Uterus (tissue), 3 donors: ENCODE measurements at regions not wholly inside any gene's neighbourhood (a gene's known extent, or its start where the extent isn't known, plus 50 kb on each side); places are given as distances from the start of the nearest gene placed in this dataset.

ENCODE experiments used
- DNase-seq, 2 donors: peaks; one replicate each; pipeline ENCODE4 v3.0.0-alpha.2; 2019 to 2020
- H3K27ac ChIP-seq, 2 donors: fragments of 200-600 bp; sonication (generic); 1 replicate in 1 of 2; 2 replicates in 1 of 2; pipeline ENCODE4 v1.5.1; 2016 to 2018
- H3K27me3 ChIP-seq, 2 donors: fragments of 200-600 bp; sonication (generic); one replicate each; pipeline ENCODE4 v1.5.1; 2018 to 2019; ENCODE audit warnings: control low read depth in 1 of 2
- H3K36me3 ChIP-seq, 2 donors: fragments of 200-600 bp; sonication (generic); one replicate each; pipeline ENCODE4 v1.5.1; 2019; ENCODE audit warnings: control low read depth in 1 of 2
- H3K4me1 ChIP-seq, 2 donors: fragments of 200-600 bp; sonication (generic); one replicate each; pipeline ENCODE4 v1.5.1; 2018 to 2019; ENCODE audit warnings: control low read depth in 1 of 2
- H3K4me3 ChIP-seq, 2 donors: fragments of 200-600 bp; sonication (generic); 1 replicate in 1 of 2; 2 replicates in 1 of 2; pipeline ENCODE4 v1.5.1; 2018 to 2019; ENCODE audit warnings: mild to moderate bottlenecking in 1 of 2
- H3K9me3 ChIP-seq, 2 donors: fragments of 200-600 bp; sonication (generic); one replicate each; pipeline ENCODE4 v1.5.1; 2019; ENCODE audit warnings: control low read depth in 1 of 2
- POLR2A ChIP-seq, 2 donors: fragments of 450-650 bp; IDR thresholded peaks; one replicate each; pipeline ENCODE4 v1.6.1; 2016; ENCODE audit warnings: antibody characterized with exemption in 2 of 2, mild to moderate bottlenecking in 1 of 2, moderate library complexity in 1 of 2
- intact Hi-C: fragments of 100-400 bp; cut with DNase I; formaldehyde crosslinking; loops from one replicate; pipeline ENCODE4 v1.15.1; 2023; ENCODE audit warnings: low total_unique reads
- TF ChIP-seq, protein P1 (sequence below), 4 experiments: fragments of 200-600 bp in 2 of 4; fragments of 450-650 bp in 2 of 4; sonication (generic) in 2 of 4; IDR thresholded peaks; one replicate each; pipeline ENCODE4 v1.5.1; 2016 to 2019; ENCODE audit warnings: antibody characterized with exemption in 4 of 4, mild to moderate bottlenecking in 2 of 4, moderate library complexity in 1 of 4
- donor health status: DM: yes; HTN: yes; CAD: no.

DNA sequence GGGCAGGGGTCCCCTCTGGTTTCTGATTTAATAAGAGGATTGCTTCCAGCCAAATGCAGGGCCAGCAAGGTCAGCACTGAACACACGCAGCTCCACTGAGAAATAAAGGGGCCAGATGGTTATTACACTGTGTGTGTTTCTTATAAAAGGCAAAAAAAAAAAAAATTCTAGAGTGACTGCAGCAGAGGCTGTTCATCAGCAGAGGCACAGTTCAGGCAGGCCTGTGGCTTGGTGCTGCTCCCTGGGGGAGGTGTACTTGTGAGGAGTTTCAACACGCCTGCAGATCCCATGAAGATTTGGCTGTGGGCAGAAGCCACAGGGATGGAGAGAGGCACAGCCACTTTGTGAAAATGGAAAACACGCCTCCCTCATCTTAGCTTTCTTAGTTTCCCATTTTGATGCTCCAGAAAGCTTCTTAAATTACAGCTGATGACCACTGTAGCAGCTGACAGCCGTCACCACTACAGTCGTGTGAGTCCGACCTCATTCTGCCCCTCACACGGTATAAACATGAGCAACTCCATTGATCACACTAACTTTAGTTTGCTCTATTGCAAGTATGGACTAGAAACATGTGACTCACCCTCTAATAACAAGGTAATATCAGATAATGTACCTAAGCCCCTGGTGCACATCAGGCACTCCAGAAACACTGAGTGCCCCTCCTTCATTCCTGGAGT, 726.5 kb upstream of the RAB6C start:
- no peak overlapping the region for H3K4me3 ChIP-seq
- TF ChIP-seq POLR2A (IDR thresholded peaks at IDR 0.05), result no peak
- TF ChIP-seq, protein P1, sequence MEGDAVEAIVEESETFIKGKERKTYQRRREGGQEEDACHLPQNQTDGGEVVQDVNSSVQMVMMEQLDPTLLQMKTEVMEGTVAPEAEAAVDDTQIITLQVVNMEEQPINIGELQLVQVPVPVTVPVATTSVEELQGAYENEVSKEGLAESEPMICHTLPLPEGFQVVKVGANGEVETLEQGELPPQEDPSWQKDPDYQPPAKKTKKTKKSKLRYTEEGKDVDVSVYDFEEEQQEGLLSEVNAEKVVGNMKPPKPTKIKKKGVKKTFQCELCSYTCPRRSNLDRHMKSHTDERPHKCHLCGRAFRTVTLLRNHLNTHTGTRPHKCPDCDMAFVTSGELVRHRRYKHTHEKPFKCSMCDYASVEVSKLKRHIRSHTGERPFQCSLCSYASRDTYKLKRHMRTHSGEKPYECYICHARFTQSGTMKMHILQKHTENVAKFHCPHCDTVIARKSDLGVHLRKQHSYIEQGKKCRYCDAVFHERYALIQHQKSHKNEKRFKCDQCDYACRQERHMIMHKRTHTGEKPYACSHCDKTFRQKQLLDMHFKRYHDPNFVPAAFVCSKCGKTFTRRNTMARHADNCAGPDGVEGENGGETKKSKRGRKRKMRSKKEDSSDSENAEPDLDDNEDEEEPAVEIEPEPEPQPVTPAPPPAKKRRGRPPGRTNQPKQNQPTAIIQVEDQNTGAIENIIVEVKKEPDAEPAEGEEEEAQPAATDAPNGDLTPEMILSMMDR (IDR thresholded peaks at IDR 0.05), result no peak
- no peaks in the 10 kb centered on the region for H3K4me1 ChIP-seq
- no peaks in the 10 kb centered on the region for H3K27me3 ChIP-seq
- H3K27ac ChIP-seq, result no peak overlapping the region
- H3K9me3 ChIP-seq, result no peaks in the 10 kb centered on the region
- intact Hi-C loops, result no loop called here
- DNase-seq, result no peak
- H3K36me3 ChIP-seq, result no peaks in the 10 kb centered on the region

DNA sequence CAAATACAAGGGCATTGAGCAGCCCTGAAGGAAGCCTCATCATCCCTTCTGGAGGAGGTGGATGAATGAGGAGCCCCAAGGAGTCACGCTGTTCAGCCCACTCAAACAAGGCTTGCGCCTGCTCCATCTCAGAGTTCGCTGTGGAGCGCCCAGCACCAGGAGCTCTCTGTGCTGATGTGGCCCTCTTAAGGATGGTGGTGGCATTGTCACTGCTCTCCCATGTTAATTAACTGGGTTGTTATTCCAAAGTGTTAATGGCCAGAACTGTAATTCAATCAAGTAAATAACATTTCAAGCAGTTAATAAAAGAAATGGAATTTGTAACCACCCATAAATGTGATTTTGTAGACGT, 726.0 kb upstream of the RAB6C start:
- Histone ChIP-seq H3K4me1 (no peaks in the 10 kb centered on the region), H3K27ac (no peak overlapping the region), H3K27me3 (no peaks in the 10 kb centered on the region), H3K36me3 (no peaks in the 10 kb centered on the region), H3K9me3 (no peaks in the 10 kb centered on the region), H3K4me3 (no peak overlapping the region)
- TF ChIP-seq, protein P1 (IDR thresholded peaks at IDR 0.05), result no peak
- TF ChIP-seq POLR2A (IDR thresholded peaks at IDR 0.05), result no peak
- intact Hi-C loops, result no loop called here
- no peak for DNase-seq

DNA sequence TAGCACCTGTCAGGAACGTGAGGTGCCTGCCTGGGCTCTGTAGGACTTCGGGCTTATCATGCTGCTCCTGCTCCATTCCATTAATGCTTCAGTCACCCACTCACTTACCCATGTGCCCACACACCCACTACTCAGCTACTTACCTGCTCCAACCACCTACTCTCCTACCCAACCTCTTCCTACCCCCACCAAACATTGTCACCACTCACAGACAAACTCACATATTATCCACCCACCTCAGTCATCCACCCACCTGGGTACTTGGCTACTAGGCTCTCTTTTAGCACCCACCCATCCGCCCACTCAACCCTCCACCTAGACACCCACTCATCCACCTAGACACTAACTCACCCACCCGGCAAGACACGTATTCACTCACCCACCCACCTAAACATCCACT, 724.7 kb upstream of the RAB6C start:
- intact Hi-C loops, result no loop called here
- no peaks in the 10 kb centered on the region for H3K9me3 ChIP-seq
- H3K4me3 ChIP-seq, result no peak overlapping the region
- no peaks in the 10 kb centered on the region for H3K4me1 ChIP-seq
- no peak for DNase-seq
- no peak overlapping the region for H3K27ac ChIP-seq
- no peaks in the 10 kb centered on the region for H3K27me3 ChIP-seq
- no peaks in the 10 kb centered on the region for H3K36me3 ChIP-seq
- TF ChIP-seq, protein P1 (IDR thresholded peaks at IDR 0.05), result no peak
- TF ChIP-seq POLR2A (IDR thresholded peaks at IDR 0.05), result no peak

DNA sequence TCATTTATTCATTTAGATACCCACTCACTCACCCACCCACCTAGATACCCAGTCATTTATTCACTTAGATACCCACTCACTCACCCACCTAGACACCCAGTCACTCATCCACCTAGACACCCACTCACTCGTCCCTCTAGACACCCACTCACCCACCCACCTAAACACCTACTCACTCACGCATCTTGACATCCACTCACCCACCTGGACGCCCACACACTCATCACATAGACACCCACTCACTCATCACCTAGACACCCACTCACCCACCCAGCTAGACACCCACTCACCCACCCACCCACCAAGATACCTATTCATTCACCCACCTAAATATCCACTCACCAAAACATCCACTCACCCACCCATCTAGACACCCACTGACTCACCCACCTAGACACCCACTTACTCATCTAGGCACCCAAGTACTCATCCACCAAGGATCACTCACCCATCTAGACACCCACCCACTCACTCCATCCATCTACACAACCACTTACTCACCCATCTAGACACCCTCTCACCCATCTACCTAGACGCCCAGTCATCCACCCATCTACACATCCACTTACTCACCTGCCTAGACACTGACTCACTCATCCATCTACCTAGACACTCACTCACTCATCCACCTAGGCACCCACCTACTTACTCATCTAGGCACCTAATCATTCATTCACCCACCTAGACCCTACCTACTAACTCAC, 723.7 kb upstream of the RAB6C start:
- Histone ChIP-seq H3K4me1 (no peaks in the 10 kb centered on the region), H3K27ac (no peak overlapping the region), H3K36me3 (no peaks in the 10 kb centered on the region), H3K9me3 (no peaks in the 10 kb centered on the region), H3K4me3 (no peak overlapping the region), H3K27me3 (no peaks in the 10 kb centered on the region)
- intact Hi-C loops, result no loop called here
- DNase-seq, result no peak
- no peak for TF ChIP-seq POLR2A (IDR thresholded peaks at IDR 0.05)
- TF ChIP-seq, protein P1 (IDR thresholded peaks at IDR 0.05), result no peak

DNA sequence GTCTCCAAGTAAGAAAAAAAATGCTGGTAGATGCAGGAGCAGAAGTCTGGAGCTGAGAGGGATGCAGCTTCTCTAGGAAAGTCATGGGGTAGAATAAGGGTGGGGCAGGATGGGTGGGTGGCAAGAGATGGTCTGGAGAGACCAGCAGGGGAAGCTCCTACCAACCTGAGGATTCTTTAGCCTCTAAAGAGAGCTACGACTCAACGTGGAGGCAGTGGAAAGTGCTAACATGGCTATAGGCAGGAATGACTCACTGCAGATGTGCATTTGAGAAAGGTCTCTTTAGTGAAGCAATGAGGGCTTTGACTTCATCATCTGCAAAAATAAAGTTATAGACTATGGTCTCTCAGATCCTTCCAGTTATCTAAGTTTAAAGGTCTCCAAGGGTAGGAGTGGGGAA, 722.8 kb upstream of the RAB6C start:
- TF ChIP-seq, protein P1 (IDR thresholded peaks at IDR 0.05), result no peak
- no peak for TF ChIP-seq POLR2A (IDR thresholded peaks at IDR 0.05)
- Histone ChIP-seq H3K36me3 (no peaks in the 10 kb centered on the region), H3K4me1 (no peaks in the 10 kb centered on the region), H3K27ac (no peak overlapping the region), H3K4me3 (no peak overlapping the region), H3K9me3 (no peaks in the 10 kb centered on the region), H3K27me3 (no peaks in the 10 kb centered on the region)
- DNase-seq, result no peak
- intact Hi-C loops, result no loop called here
